ENCODE measurements at regions not wholly inside any gene's neighbourhood (a gene's known extent, or its start where the extent isn't known, plus 50 kb on each side); places are given as distances from the start of the nearest gene placed in this dataset.
"Not testable (repeated sequence)": the region's sequence is repeated elsewhere in the genome, so short reads cannot be mapped to it uniquely, and the experiment has no call there.

GRCh38 chr11:71164621-71165020 is 87.8 kb downstream of the SHANK2 start:
- H2AFZ ChIP-seq (ENCODE audit: low read depth, low read length) = no peak overlapping the region
- H3K79me2 ChIP-seq (ENCODE audit: insufficient read depth, low read length) = no peaks in the 10 kb centered on the region
- TF ChIP-seq EZH2 (IDR thresholded peaks at IDR 0.05; ENCODE audit: borderline replicate concordance, low read depth, low read length, severe bottlenecking) = no peak
- TF ChIP-seq, protein P1, sequence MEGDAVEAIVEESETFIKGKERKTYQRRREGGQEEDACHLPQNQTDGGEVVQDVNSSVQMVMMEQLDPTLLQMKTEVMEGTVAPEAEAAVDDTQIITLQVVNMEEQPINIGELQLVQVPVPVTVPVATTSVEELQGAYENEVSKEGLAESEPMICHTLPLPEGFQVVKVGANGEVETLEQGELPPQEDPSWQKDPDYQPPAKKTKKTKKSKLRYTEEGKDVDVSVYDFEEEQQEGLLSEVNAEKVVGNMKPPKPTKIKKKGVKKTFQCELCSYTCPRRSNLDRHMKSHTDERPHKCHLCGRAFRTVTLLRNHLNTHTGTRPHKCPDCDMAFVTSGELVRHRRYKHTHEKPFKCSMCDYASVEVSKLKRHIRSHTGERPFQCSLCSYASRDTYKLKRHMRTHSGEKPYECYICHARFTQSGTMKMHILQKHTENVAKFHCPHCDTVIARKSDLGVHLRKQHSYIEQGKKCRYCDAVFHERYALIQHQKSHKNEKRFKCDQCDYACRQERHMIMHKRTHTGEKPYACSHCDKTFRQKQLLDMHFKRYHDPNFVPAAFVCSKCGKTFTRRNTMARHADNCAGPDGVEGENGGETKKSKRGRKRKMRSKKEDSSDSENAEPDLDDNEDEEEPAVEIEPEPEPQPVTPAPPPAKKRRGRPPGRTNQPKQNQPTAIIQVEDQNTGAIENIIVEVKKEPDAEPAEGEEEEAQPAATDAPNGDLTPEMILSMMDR (IDR thresholded peaks at IDR 0.05; ENCODE audit: borderline replicate concordance, extremely low read depth, low read length, poor library complexity, severe bottlenecking) = no peak
- no peaks in the 10 kb centered on the region for H3K27me3 ChIP-seq (ENCODE audit: insufficient read depth, low read length, poor library complexity)
- DNase-seq (no peak), ATAC-seq (ENCODE audit: insufficient read depth, low read depth) (no peak)
- no peak overlapping the region for H3K27ac ChIP-seq (ENCODE audit: low read length)
- no peak overlapping the region for H3K4me2 ChIP-seq (ENCODE audit: insufficient read depth, low read length)
- no peak overlapping the region for H3K9ac ChIP-seq (ENCODE audit: low read depth, low read length)
- H3K4me3 ChIP-seq (ENCODE audit: low read depth in 1 of 2, low read length in 2 of 2) = no peak overlapping the region
- H3K36me3 ChIP-seq (ENCODE audit: insufficient read depth, low read length) = no peaks in the 10 kb centered on the region
- H3K9me3 ChIP-seq (ENCODE audit: insufficient read depth, low read length, severe bottlenecking) = no peaks in the 10 kb centered on the region
- H3K4me1 ChIP-seq (ENCODE audit: insufficient read depth, low read length) = no peaks in the 10 kb centered on the region
- no peaks in the 10 kb centered on the region for H4K20me1 ChIP-seq (ENCODE audit: insufficient read depth, low read length)

GRCh38 chr11:71164186-71164585 is 88.2 kb downstream of the SHANK2 start:
- no peaks in the 10 kb centered on the region for H3K36me3 ChIP-seq (ENCODE audit: insufficient read depth, low read length)
- no peak for ATAC-seq (ENCODE audit: insufficient read depth, low read depth)
- TF ChIP-seq, protein P1 (IDR thresholded peaks at IDR 0.05; ENCODE audit: borderline replicate concordance, extremely low read depth, low read length, poor library complexity, severe bottlenecking) = no peak
- no peak for TF ChIP-seq EZH2 (IDR thresholded peaks at IDR 0.05; ENCODE audit: borderline replicate concordance, low read depth, low read length, severe bottlenecking)
- H3K27ac ChIP-seq (ENCODE audit: low read length) = no peak overlapping the region
- H3K4me3 ChIP-seq (ENCODE audit: low read depth in 1 of 2, low read length in 2 of 2) = no peak overlapping the region
- H2AFZ ChIP-seq (ENCODE audit: low read depth, low read length) = no peak overlapping the region
- H4K20me1 ChIP-seq (ENCODE audit: insufficient read depth, low read length) = no peaks in the 10 kb centered on the region
- H3K4me2 ChIP-seq (ENCODE audit: insufficient read depth, low read length) = no peak overlapping the region
- no peaks in the 10 kb centered on the region for H3K9me3 ChIP-seq (ENCODE audit: insufficient read depth, low read length, severe bottlenecking)
- no peak for DNase-seq
- no peaks in the 10 kb centered on the region for H3K79me2 ChIP-seq (ENCODE audit: insufficient read depth, low read length)
- no peaks in the 10 kb centered on the region for H3K4me1 ChIP-seq (ENCODE audit: insufficient read depth, low read length)
- no peaks in the 10 kb centered on the region for H3K27me3 ChIP-seq (ENCODE audit: insufficient read depth, low read length, poor library complexity)
- no peak overlapping the region for H3K9ac ChIP-seq (ENCODE audit: low read depth, low read length)

- H3K4me2 ChIP-seq (ENCODE audit: insufficient read depth, low read length) = no peak overlapping the region
- no peaks in the 10 kb centered on the region for H3K4me1 ChIP-seq (ENCODE audit: insufficient read depth, low read length)
- no peak for DNase-seq
- no peaks in the 10 kb centered on the region for H3K36me3 ChIP-seq (ENCODE audit: insufficient read depth, low read length)
- no peaks in the 10 kb centered on the region for H3K27me3 ChIP-seq (ENCODE audit: insufficient read depth, low read length, poor library complexity)
- no peak overlapping the region for H3K4me3 ChIP-seq (ENCODE audit: low read depth in 1 of 2, low read length in 2 of 2)
- no peaks in the 10 kb centered on the region for H3K9me3 ChIP-seq (ENCODE audit: insufficient read depth, low read length, severe bottlenecking)
- H4K20me1 ChIP-seq (ENCODE audit: insufficient read depth, low read length) = no peaks in the 10 kb centered on the region
- no peak overlapping the region for H3K27ac ChIP-seq (ENCODE audit: low read length)
- H3K9ac ChIP-seq (ENCODE audit: low read depth, low read length) = no peak overlapping the region
- H3K79me2 ChIP-seq (ENCODE audit: insufficient read depth, low read length) = no peaks in the 10 kb centered on the region
- H2AFZ ChIP-seq (ENCODE audit: low read depth, low read length) = no peak overlapping the region
- no peak for ATAC-seq (ENCODE audit: insufficient read depth, low read depth)
- TF ChIP-seq EZH2 (IDR thresholded peaks at IDR 0.05; ENCODE audit: borderline replicate concordance, low read depth, low read length, severe bottlenecking) = no peak
- TF ChIP-seq, protein P1 (IDR thresholded peaks at IDR 0.05; ENCODE audit: borderline replicate concordance, extremely low read depth, low read length, poor library complexity, severe bottlenecking) = no peak
These were observed 89.0 kb downstream of the SHANK2 start for GRCh38 chr11:71163371-71163770.

GRCh38 chr11:71158936-71159335 is 93.4 kb downstream of the SHANK2 start:
- H3K4me1 ChIP-seq (ENCODE audit: insufficient read depth, low read length) = no peaks in the 10 kb centered on the region
- no peaks in the 10 kb centered on the region for H3K36me3 ChIP-seq (ENCODE audit: insufficient read depth, low read length)
- no peak overlapping the region for H3K27ac ChIP-seq (ENCODE audit: low read length)
- TF ChIP-seq, protein P1 (IDR thresholded peaks at IDR 0.05; ENCODE audit: borderline replicate concordance, extremely low read depth, low read length, poor library complexity, severe bottlenecking) = no peak
- TF ChIP-seq EZH2 (IDR thresholded peaks at IDR 0.05; ENCODE audit: borderline replicate concordance, low read depth, low read length, severe bottlenecking) = no peak
- H3K4me2 ChIP-seq (ENCODE audit: insufficient read depth, low read length) = no peak overlapping the region
- DNase-seq = no peak
- no peak for ATAC-seq (ENCODE audit: insufficient read depth, low read depth)
- no peak overlapping the region for H3K9ac ChIP-seq (ENCODE audit: low read depth, low read length)
- H3K79me2 ChIP-seq (ENCODE audit: insufficient read depth, low read length) = no peaks in the 10 kb centered on the region
- H2AFZ ChIP-seq (ENCODE audit: low read depth, low read length) = no peak overlapping the region
- no peaks in the 10 kb centered on the region for H3K9me3 ChIP-seq (ENCODE audit: insufficient read depth, low read length, severe bottlenecking)
- no peaks in the 10 kb centered on the region for H3K27me3 ChIP-seq (ENCODE audit: insufficient read depth, low read length, poor library complexity)
- no peak overlapping the region for H3K4me3 ChIP-seq (ENCODE audit: low read depth in 1 of 2, low read length in 2 of 2)
- H4K20me1 ChIP-seq (ENCODE audit: insufficient read depth, low read length) = no peaks in the 10 kb centered on the region

DNA sequence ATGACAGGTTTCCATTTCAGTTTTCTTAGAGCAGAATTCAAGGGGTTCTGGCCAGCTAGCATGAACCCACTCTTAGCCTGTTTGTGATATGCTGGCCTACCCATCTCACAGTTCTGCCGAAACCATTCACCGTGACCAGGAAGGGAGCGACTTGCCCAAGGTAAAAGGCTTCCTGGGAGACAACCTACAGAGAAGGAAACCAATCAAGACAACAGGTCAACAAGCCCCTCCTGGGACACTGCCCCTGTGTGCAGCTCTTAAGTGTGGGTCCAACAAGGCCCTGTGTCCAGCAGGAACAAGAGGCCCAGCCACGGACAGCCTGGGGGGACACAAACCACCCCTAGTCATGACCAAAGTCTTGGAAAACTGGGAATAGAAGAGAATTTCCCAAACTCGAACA is 94.7 kb downstream of the SHANK2 start:
- not testable (repeated sequence) for H3K9ac ChIP-seq (ENCODE audit: low read depth, low read length); H3K27ac ChIP-seq (ENCODE audit: low read length); DNase-seq; H4K20me1 ChIP-seq (ENCODE audit: insufficient read depth, low read length); ATAC-seq (ENCODE audit: insufficient read depth, low read depth); H3K4me3 ChIP-seq (ENCODE audit: low read depth in 1 of 2, low read length in 2 of 2); H3K4me2 ChIP-seq (ENCODE audit: insufficient read depth, low read length); H3K27me3 ChIP-seq (ENCODE audit: insufficient read depth, low read length, poor library complexity); H3K79me2 ChIP-seq (ENCODE audit: insufficient read depth, low read length); H3K36me3 ChIP-seq (ENCODE audit: insufficient read depth, low read length); H3K9me3 ChIP-seq (ENCODE audit: insufficient read depth, low read length, severe bottlenecking); H3K4me1 ChIP-seq (ENCODE audit: insufficient read depth, low read length); H2AFZ ChIP-seq (ENCODE audit: low read depth, low read length)

All from DND-41 (cell line).